RWPE1 (cell line): ENCODE measurements at regions not wholly inside any gene's neighbourhood (a gene's known extent, or its start where the extent isn't known, plus 50 kb on each side); places are given as distances from the start of the nearest gene placed in this dataset.
"Not testable (repeated sequence)": the region's sequence is repeated elsewhere in the genome, so short reads cannot be mapped to it uniquely, and the experiment has no call there.

Source experiments
- CTCF ChIA-PET: fragments of 350-600 bp; sonication (Branson Sonifier 250); formaldehyde crosslinking; extraction: SDS; loops from one replicate; lab custom pipeline; 2021; lab: Yijun Ruan, JAX
- POLR2A ChIA-PET: fragments of 400-600 bp; formaldehyde crosslinking; extraction: SDS; loops from one replicate; lab custom pipeline; 2020; ENCODE audit warnings: antibody characterized with exemption; ENCODE audit not compliant: low non-redundant PET; lab: Yijun Ruan, JAX
- DNase-seq: peaks from one replicate; pipeline ENCODE4 v3.0.0; 2012; ENCODE audit warnings: low spot score
- H3K27ac ChIP-seq: fragments of 450-650 bp; 2 replicates; pipeline ENCODE4 v1.5.1; 2017
- CTCF ChIP-seq: fragments of 450-650 bp; conservative IDR thresholded peaks from 2 replicates; pipeline ENCODE4 v1.5.1; 2017; ENCODE audit warnings: low read depth, mild to moderate bottlenecking

GRCh38 chr7:112692333-112692732, 97.9 kb downstream of the TMEM168 start:
- TF ChIP-seq CTCF, result no peak
- CTCF ChIA-PET, result no interaction called here
- no peak overlapping the region for H3K27ac ChIP-seq
- POLR2A ChIA-PET, result no interaction called here
- no peak for DNase-seq

- DNase-seq, POLR2A ChIA-PET, H3K27ac ChIP-seq: not testable (repeated sequence)
- CTCF ChIA-PET, result interaction anchor here (0.6 kb wide), 1 partner anchor 411 kb away, joined by 3 read pairs; no protein-coding TSS in a partner anchor
Observed at GRCh38 chr7:112697211-112697610, 93.0 kb downstream of the TMEM168 start.

DNA sequence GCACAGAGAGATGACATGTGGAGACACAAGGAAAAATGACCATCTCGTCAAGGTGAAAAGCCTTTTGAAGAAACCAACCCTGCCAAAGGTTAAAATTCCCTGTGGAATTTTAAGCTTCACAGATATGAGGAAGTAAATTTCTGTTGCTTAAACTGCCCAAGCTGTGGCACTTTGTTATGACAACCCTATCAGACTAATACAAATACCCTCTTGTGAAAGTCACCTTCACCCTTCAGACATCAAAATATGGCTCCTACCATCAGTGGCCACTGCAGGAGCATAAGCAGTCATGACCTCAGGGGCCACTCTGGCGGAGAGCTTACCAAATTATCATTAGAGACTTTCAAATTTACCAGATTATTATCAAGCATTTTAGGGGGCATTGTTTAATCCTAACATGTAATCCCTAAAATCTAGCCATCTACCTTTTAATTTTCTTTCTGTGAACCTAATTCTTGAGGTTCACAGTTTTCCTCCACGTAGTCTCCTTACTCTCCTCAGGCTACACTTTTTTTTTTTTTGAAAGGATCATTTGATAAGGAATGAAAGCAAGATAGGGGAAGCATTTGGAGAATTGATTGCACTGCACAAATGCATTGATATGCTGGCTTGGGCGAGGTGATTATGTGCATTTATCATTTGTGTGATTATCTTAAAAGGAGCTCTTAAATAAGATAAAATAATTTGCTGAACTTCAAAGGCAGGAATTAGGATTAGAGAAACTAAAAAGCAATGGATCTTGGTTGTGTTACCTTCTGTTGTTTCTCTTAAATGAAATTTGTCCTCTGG, 90.3 kb downstream of the TMEM168 start:
- CTCF ChIA-PET, result no interaction called here
- DNase-seq, result no peak
- POLR2A ChIA-PET, result no interaction called here
- TF ChIP-seq CTCF, result no peak
- no peak overlapping the region for H3K27ac ChIP-seq

DNA sequence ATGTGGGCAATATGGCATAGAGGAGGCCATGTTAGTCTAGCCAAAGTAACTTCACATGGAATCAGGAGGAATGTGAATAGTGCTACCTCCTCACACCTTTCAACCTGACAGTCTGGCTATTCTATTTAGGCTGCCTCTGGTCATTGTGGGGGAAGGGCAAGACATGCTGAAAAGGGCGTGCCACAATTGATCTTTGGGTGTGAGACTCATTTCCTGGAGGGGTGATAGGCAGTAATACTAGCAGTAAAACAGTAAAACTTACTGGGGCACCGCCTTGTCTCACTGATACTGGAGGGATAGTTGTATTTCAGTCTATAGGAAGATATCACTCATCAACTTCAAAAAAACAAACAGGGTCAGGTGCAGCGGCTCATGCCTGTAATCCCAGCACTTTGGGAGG, 88.7 kb downstream of the TMEM168 start:
- POLR2A ChIA-PET, result no interaction called here

DNA sequence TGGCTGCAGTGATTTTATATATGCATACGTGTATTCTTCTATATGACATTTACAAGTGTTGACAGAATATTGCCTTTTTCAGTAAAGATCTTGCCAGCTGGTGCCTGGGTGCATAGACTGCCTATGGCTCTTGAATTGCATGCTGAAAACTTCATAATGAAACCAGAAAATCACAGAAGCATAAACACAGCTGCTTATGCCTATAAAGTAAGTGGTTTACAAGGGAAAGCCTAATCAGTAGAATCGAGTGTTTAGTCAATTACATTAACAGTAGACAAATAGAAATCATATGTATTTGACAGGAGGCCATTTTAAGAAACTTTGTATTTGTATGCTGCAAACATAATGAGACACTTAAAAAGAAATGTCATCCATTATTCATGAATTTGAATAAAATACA, 82.5 kb downstream of the TMEM168 start:
- H3K27ac ChIP-seq, result no peak overlapping the region
- TF ChIP-seq CTCF, result no peak
- ChIA-PET CTCF (interaction anchor here (0.6 to 0.8 kb wide), 3 partner anchors 26 to 821 kb away, joined by 3 to 10 read pairs (median 3); no protein-coding TSS in a partner anchor), POLR2A (no interaction called here)
- DNase-seq, result no peak

More for the DNA sequence above, 88.7 kb downstream of the TMEM168 start:
- no peak for TF ChIP-seq CTCF
- no peak overlapping the region for H3K27ac ChIP-seq
- no peak for DNase-seq
- CTCF ChIA-PET, result no interaction called here

GRCh38 chr7:112708236-112708635, 82.0 kb downstream of the TMEM168 start:
- CTCF ChIA-PET, result interaction anchor here (0.6 to 0.8 kb wide), 2 partner anchors 161 to 821 kb away, joined by 3 read pairs; no protein-coding TSS in a partner anchor

More at GRCh38 chr7:112708236-112708635, 82.0 kb downstream of the TMEM168 start:
- H3K27ac ChIP-seq, result no peak overlapping the region
- no peak for DNase-seq
- POLR2A ChIA-PET, result no interaction called here
- no peak for TF ChIP-seq CTCF
